HepG2 (cell line): ENCODE measurements at regions not wholly inside any gene's neighbourhood (a gene's known extent, or its start where the extent isn't known, plus 50 kb on each side); places are given as distances from the start of the nearest gene placed in this dataset.

ENCODE experiments used
- ATAC-seq: fragments of 200-7000 bp; cut with Tn5 transposase; 3 replicates; pipeline ENCODE4 v1.9.1; 2020; ENCODE audit warnings: mild to moderate bottlenecking, moderate library complexity
- BruUV-seq: library from RNA; stranded (reverse); fragments of 400-500 nt; replicated peaks from 2 replicates; lab custom pipeline; 2021; lab: Mats Ljungman, UMichigan
- CTCF ChIA-PET: fragments of 300-600 bp; formaldehyde crosslinking; extraction: SDS; loops from one replicate; lab custom pipeline; 2021; ENCODE audit warnings: low total read pairs, inconsistent platforms, low intra/inter-chr PET ratio; lab: Yijun Ruan, JAX
- POLR2A ChIA-PET: fragments of 350-600 bp; sonication (Branson Sonifier 250); formaldehyde crosslinking; loops from one replicate; lab custom pipeline; 2020; ENCODE audit warnings: antibody characterized with exemption, inconsistent platforms; lab: Yijun Ruan, JAX
- DNase-seq: peaks from one replicate; pipeline ENCODE4 v3.0.0-alpha.2; 2015; ENCODE audit warnings: low spot score
- FAIRE-seq: peaks from 3 replicates; lab custom pipeline; 2011; peaks lifted over from hg19 to GRCh38; lab: Jason Lieb, UNC
- H2AFZ ChIP-seq: one replicate; pipeline ENCODE4 v1.6.1; 2011; ENCODE audit warnings: low read length, inconsistent platforms
- H3K27ac ChIP-seq: fragments of 300-600 bp; 3 replicates; pipeline ENCODE4 v1.8.0; 2011; ENCODE audit warnings: mixed run types, mild to moderate bottlenecking, mixed read lengths, low read length, inconsistent platforms; ENCODE audit not compliant: insufficient read depth; ENCODE audit errors: extremely low read length
- H3K27me3 ChIP-seq, 2 experiments: fragments of 200-600 bp in 1 of 2; 2 replicates in 1 of 2; 3 replicates in 1 of 2; pipeline versions ENCODE4 v1.6.0 to v1.8.0; 2011; ENCODE audit warnings: low read length in 2 of 2, mild to moderate bottlenecking in 2 of 2, moderate library complexity in 2 of 2, inconsistent platforms in 1 of 2; ENCODE audit not compliant: insufficient read depth in 2 of 2, control insufficient read depth in 1 of 2
- H3K36me3 ChIP-seq, 2 experiments: fragments of 200-600 bp in 1 of 2; replicated peaks in 1 of 2; 2 replicates in 1 of 2; 3 replicates in 1 of 2; pipeline versions ENCODE4 v1.5.1 to v1.8.0; 2011; ENCODE audit warnings: low read length in 2 of 2, inconsistent platforms in 1 of 2; ENCODE audit not compliant: insufficient read depth in 2 of 2, control insufficient read depth in 1 of 2
- H3K4me1 ChIP-seq: 2 replicates; pipeline ENCODE4 v1.5.1; 2012; ENCODE audit warnings: low read length, inconsistent platforms; ENCODE audit not compliant: insufficient read depth
- H3K4me2 ChIP-seq: 2 replicates; pipeline ENCODE4 v1.6.0; 2011; ENCODE audit warnings: low read depth, low read length, inconsistent platforms
- H3K4me3 ChIP-seq, 3 experiments: fragments of 200-600 bp in 1 of 3; sonication (generic), shearing (Covaris generic) in 1 of 3; replicated peaks in 1 of 3; 2 replicates each; pipeline ENCODE4 v1.5.1; 2011 to 2016; ENCODE audit warnings: low read length in 3 of 3, inconsistent platforms in 2 of 3, low read depth in 2 of 3, mild to moderate bottlenecking in 2 of 3, control low read depth in 1 of 3, mixed read lengths in 1 of 3; ENCODE audit not compliant: insufficient read depth in 1 of 3
- H3K79me2 ChIP-seq: one replicate; pipeline ENCODE4 v1.6.1; 2011; ENCODE audit warnings: low read length, inconsistent platforms; ENCODE audit not compliant: insufficient read depth
- H3K9ac ChIP-seq: 2 replicates; pipeline ENCODE4 v1.6.0; 2011; ENCODE audit warnings: mild to moderate bottlenecking, low read depth, low read length, inconsistent platforms; ENCODE audit not compliant: insufficient read depth
- H3K9me3 ChIP-seq: 2 replicates; pipeline ENCODE4 v1.5.1; 2012; ENCODE audit warnings: mild to moderate bottlenecking, low read length
- H4K20me1 ChIP-seq: 2 replicates; pipeline ENCODE4 v1.6.0; 2011; ENCODE audit warnings: inconsistent platforms, mild to moderate bottlenecking, low read length, moderate library complexity; ENCODE audit not compliant: insufficient read depth
- ATF3 ChIP-seq: sonication (generic); formaldehyde crosslinking; IDR thresholded peaks from 2 replicates; pipeline ENCODE4 v1.4.0; 2020; ENCODE audit warnings: missing genetic modification reagents
- E2F1 ChIP-seq: sonication (generic); formaldehyde crosslinking; IDR thresholded peaks from 2 replicates; pipeline ENCODE4 v1.5.0; 2020; ENCODE audit warnings: missing genetic modification reagents
- FLYWCH1 ChIP-seq: sonication (generic); formaldehyde crosslinking; IDR thresholded peaks from 2 replicates; pipeline ENCODE4 v1.8.1; 2023; ENCODE audit warnings: mild to moderate bottlenecking, missing genetic modification reagents
- FOSL2 ChIP-seq: sonication (generic); formaldehyde crosslinking; IDR thresholded peaks from 2 replicates; pipeline ENCODE4 v1.4.0; 2020; ENCODE audit warnings: missing genetic modification reagents
- JUND ChIP-seq: sonication (generic); formaldehyde crosslinking; IDR thresholded peaks from 2 replicates; pipeline ENCODE4 v1.8.0; 2022; ENCODE audit warnings: mild to moderate bottlenecking, missing genetic modification reagents
- PLRG1 ChIP-seq: fragments of 450-650 bp; conservative IDR thresholded peaks from 2 replicates; pipeline ENCODE4 v1.6.1; 2016
- ZBED4 ChIP-seq: sonication (generic); formaldehyde crosslinking; IDR thresholded peaks from 2 replicates; pipeline ENCODE4 v1.4.0; 2020; ENCODE audit warnings: missing genetic modification reagents, borderline replicate concordance
- ZBTB21 ChIP-seq: sonication (generic); formaldehyde crosslinking; IDR thresholded peaks from 2 replicates; pipeline ENCODE4 v1.4.0; 2020; ENCODE audit warnings: missing genetic modification reagents
- WGBS: methylation state at CpG from one replicate; pipeline ENCODE4 v1.1.6; 2017; ENCODE audit warnings: low lambda C conversion rate; 5-methylcytosine and 5-hydroxymethylcytosine counted together
- in situ Hi-C: cut with HindIII; loops from 2 replicates; pipeline ENCODE4 v1.10.0; 2017; ENCODE audit warnings: low pct_unique_long_range_greater_than_20kb; ENCODE audit not compliant: extremely low pct_ligation_motif_present
- intact Hi-C: fragments of 100-400 bp; cut with micrococcal nuclease; formaldehyde crosslinking; loops from one replicate; pipeline ENCODE4 v1.10.0; 2022; ENCODE audit not compliant: unreplicated experiment
- TF ChIP-seq, protein P1 (sequence below): sonication (generic); formaldehyde crosslinking; IDR thresholded peaks from 2 replicates; pipeline ENCODE4 v1.4.0; 2020; ENCODE audit warnings: missing genetic modification reagents

- 2% methylated on average over 4 of the region's 4 CpGs for WGBS
- H3K9me3 ChIP-seq = no peaks in the 10 kb centered on the region
- FAIRE-seq (no peak), ATAC-seq (peak; percentile 66; the same call in 2 of the 3 replicates), DNase-seq (peak; percentile 3)
- H3K4me2 ChIP-seq = no peak overlapping the region
- CTCF ChIA-PET = no interaction called here
- H3K4me1 ChIP-seq = no peaks in the 10 kb centered on the region
- no peaks in the 10 kb centered on the region for H3K79me2 ChIP-seq
- TF ChIP-seq JUND (peak; percentile 17; the same call in 1 of the 2 replicates), FOSL2 (CRISPR knock-in tag) (0 out of 2 replicates have a peak, but pooled peaks have one; percentile 14), FLYWCH1 (CRISPR knock-in tag) (no peak), PLRG1 (no peak), E2F1 (no peak), ZBED4 (no peak), ZBTB21 (no peak), ATF3 (CRISPR knock-in tag) (0 out of 2 replicates have a peak, but pooled peaks have one; percentile 29)
- TF ChIP-seq, protein P1, sequence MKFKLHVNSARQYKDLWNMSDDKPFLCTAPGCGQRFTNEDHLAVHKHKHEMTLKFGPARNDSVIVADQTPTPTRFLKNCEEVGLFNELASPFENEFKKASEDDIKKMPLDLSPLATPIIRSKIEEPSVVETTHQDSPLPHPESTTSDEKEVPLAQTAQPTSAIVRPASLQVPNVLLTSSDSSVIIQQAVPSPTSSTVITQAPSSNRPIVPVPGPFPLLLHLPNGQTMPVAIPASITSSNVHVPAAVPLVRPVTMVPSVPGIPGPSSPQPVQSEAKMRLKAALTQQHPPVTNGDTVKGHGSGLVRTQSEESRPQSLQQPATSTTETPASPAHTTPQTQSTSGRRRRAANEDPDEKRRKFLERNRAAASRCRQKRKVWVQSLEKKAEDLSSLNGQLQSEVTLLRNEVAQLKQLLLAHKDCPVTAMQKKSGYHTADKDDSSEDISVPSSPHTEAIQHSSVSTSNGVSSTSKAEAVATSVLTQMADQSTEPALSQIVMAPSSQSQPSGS (CRISPR knock-in tag) = 0 out of 2 replicates have a peak, but pooled peaks have one; percentile 33
- no peak overlapping the region for H3K9ac ChIP-seq
- POLR2A ChIA-PET = no interaction called here
- H3K27me3 ChIP-seq = no peaks in the 10 kb centered on the region
- BruUV-seq = no TSS peak
- H4K20me1 ChIP-seq = no peaks in the 10 kb centered on the region; the same call in 1 of the 2 replicates
- no peak overlapping the region for H3K4me3 ChIP-seq
- intact Hi-C loops = no loop called here
- H3K36me3 ChIP-seq = no peaks in the 10 kb centered on the region
- in situ Hi-C loops = no loop called here
- no peak overlapping the region for H3K27ac ChIP-seq
- no peak overlapping the region for H2AFZ ChIP-seq
Observed at GRCh38 chr10:36681751-36682632, 443.4 kb upstream of the ANKRD30A start.
